ENCODE measurements at regions not wholly inside any gene's neighbourhood (a gene's known extent, or its start where the extent isn't known, plus 50 kb on each side); places are given as distances from the start of the nearest gene placed in this dataset.
A peak's percentile ranks its signal among the peaks of the same experiment; 100 is the strongest.

GRCh38 chr6:105485456-105485855 is 82.6 kb upstream of the PREP start:
- H3K4me1 ChIP-seq = no peaks in the 10 kb centered on the region
- no peak overlapping the region for H3K4me3 ChIP-seq
- DNase-seq = no peak
- no peak overlapping the region for H3K27ac ChIP-seq
- no peak for TF ChIP-seq POLR2A (IDR thresholded peaks at IDR 0.05)
- TF ChIP-seq, protein P1, sequence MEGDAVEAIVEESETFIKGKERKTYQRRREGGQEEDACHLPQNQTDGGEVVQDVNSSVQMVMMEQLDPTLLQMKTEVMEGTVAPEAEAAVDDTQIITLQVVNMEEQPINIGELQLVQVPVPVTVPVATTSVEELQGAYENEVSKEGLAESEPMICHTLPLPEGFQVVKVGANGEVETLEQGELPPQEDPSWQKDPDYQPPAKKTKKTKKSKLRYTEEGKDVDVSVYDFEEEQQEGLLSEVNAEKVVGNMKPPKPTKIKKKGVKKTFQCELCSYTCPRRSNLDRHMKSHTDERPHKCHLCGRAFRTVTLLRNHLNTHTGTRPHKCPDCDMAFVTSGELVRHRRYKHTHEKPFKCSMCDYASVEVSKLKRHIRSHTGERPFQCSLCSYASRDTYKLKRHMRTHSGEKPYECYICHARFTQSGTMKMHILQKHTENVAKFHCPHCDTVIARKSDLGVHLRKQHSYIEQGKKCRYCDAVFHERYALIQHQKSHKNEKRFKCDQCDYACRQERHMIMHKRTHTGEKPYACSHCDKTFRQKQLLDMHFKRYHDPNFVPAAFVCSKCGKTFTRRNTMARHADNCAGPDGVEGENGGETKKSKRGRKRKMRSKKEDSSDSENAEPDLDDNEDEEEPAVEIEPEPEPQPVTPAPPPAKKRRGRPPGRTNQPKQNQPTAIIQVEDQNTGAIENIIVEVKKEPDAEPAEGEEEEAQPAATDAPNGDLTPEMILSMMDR (IDR thresholded peaks at IDR 0.05) = no peak
- H3K27me3 ChIP-seq = no peaks in the 10 kb centered on the region
- no peaks in the 10 kb centered on the region for H3K9me3 ChIP-seq
- intact Hi-C loops (cut with DNase I; ENCODE audit: low total_unique reads) = no loop called here
- no peaks in the 10 kb centered on the region for H3K36me3 ChIP-seq

GRCh38 chr6:105484238-105485161 is 81.6 kb upstream of the PREP start:
- H3K4me1 ChIP-seq = no peaks in the 10 kb centered on the region
- H3K4me3 ChIP-seq = no peak overlapping the region
- no peaks in the 10 kb centered on the region for H3K27me3 ChIP-seq
- no peaks in the 10 kb centered on the region for H3K9me3 ChIP-seq
- no peak for TF ChIP-seq POLR2A (IDR thresholded peaks at IDR 0.05)
- TF ChIP-seq, protein P1 (IDR thresholded peaks at IDR 0.05) = peak; percentile 74 to 96 (median 88)
- DNase-seq = no peak
- no peaks in the 10 kb centered on the region for H3K36me3 ChIP-seq
- intact Hi-C loops (cut with DNase I; ENCODE audit: low total_unique reads) = no loop called here
- H3K27ac ChIP-seq = peak overlapping the region in 1 of 2 donors; percentile 24

GRCh38 chr6:105483492-105483891 is 80.6 kb upstream of the PREP start:
- intact Hi-C loops (cut with DNase I; ENCODE audit: low total_unique reads) = no loop called here
- Histone ChIP-seq H3K4me3 (no peak overlapping the region), H3K27ac (peak overlapping the region in 1 of 2 donors; percentile 24), H3K36me3 (no peaks in the 10 kb centered on the region), H3K4me1 (no peaks in the 10 kb centered on the region), H3K27me3 (no peaks in the 10 kb centered on the region), H3K9me3 (no peaks in the 10 kb centered on the region)
- no peak for DNase-seq
- TF ChIP-seq, protein P1 (IDR thresholded peaks at IDR 0.05) = no peak
- no peak for TF ChIP-seq POLR2A (IDR thresholded peaks at IDR 0.05)

DNA sequence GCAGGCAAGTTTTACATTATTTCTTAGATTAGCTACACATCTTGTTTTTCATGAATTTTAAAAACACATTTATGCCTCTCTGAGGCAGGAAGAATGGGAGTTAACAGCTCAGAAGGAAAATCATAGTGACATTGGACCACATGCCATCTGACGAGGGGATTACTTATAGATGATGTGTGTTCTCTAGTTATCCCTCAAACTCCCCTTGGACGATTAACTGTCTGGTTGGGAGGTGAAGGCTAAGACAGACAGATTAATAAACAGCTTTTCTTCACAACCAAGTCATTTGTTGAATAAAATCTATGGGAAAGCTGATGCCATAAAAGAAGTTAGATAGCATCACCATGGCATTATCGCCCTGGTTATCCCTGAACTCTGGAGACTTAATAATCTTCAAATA is 80.0 kb upstream of the PREP start:
- H3K27ac ChIP-seq = peak overlapping the region in 1 of 2 donors; percentile 7
- no peak for TF ChIP-seq POLR2A (IDR thresholded peaks at IDR 0.05)
- TF ChIP-seq, protein P1 (IDR thresholded peaks at IDR 0.05) = no peak
- H3K4me1 ChIP-seq = no peaks in the 10 kb centered on the region
- DNase-seq = no peak
- intact Hi-C loops (cut with DNase I; ENCODE audit: low total_unique reads) = no loop called here
- no peaks in the 10 kb centered on the region for H3K9me3 ChIP-seq
- no peaks in the 10 kb centered on the region for H3K27me3 ChIP-seq
- no peaks in the 10 kb centered on the region for H3K36me3 ChIP-seq
- no peak overlapping the region for H3K4me3 ChIP-seq

DNA sequence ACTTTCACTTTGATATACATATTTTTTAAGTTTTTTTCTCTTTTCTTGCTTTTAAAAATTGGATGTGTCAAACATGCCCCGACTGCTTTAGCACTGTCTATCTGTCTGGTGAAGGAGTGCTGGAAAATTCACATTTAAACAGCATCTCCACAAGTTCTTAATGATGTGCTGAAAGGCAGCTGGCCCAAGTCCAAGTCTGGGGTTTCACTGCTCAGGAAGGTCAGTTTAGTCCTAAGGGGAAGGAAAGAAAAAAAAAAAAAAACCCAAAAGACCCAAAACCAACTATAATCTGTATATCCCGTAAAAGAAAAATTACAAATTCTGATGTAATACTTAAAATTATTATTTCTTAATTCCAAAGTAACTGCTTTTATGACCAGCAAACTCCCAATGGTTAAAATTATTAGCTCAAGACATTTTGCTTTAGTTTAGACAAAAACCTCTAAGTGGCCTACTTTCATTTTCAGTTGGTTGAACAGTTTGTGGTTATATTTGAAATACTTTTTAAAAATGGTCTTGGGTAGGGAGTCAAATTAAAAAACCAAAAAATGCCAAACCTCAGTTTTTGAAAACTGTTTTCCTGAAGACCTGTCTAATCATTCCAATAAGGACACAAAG is 79.5 kb upstream of the PREP start:
- DNase-seq = peak; percentile 47 to 56
- intact Hi-C loops (cut with DNase I; ENCODE audit: low total_unique reads) = no loop called here
- Histone ChIP-seq H3K4me3 (no peak overlapping the region), H3K36me3 (no peaks in the 10 kb centered on the region), H3K27ac (peak overlapping the region in 1 of 2 donors; percentile 7), H3K4me1 (no peaks in the 10 kb centered on the region), H3K27me3 (no peaks in the 10 kb centered on the region), H3K9me3 (peaks cover 0 to 2% of the 10 kb centered on the region in 2 donors)
- TF ChIP-seq, protein P1 (IDR thresholded peaks at IDR 0.05) = no peak
- no peak for TF ChIP-seq POLR2A (IDR thresholded peaks at IDR 0.05)
